ENCODE measurements at regions not wholly inside any gene's neighbourhood (a gene's known extent, or its start where the extent isn't known, plus 50 kb on each side); places are given as distances from the start of the nearest gene placed in this dataset.
"Not testable (repeated sequence)": the region's sequence is repeated elsewhere in the genome, so short reads cannot be mapped to it uniquely, and the experiment has no call there.

GRCh38 chrX:76774912-76775311, 347.4 kb downstream of the MAGEE1 start:
- intact Hi-C loops (cut with micrococcal nuclease) = not testable (repeated sequence)

- intact Hi-C loops (cut with micrococcal nuclease) = loop anchor here (10.0 kb wide), 1 partner anchor 62 kb away; no protein-coding TSS in a partner anchor
These were observed 368.8 kb downstream of the MAGEE1 start for GRCh38 chrX:76796311-76796710.

- intact Hi-C loops (cut with micrococcal nuclease) = no loop called here
These were observed 375.2 kb downstream of the MAGEE1 start for GRCh38 chrX:76802708-76803107.

- intact Hi-C loops (cut with micrococcal nuclease) = no loop called here
These were observed 388.2 kb downstream of the MAGEE1 start for GRCh38 chrX:76815754-76816153.

- intact Hi-C loops (cut with micrococcal nuclease) = not testable (repeated sequence)
These were observed 389.8 kb downstream of the MAGEE1 start for GRCh38 chrX:76817279-76817678.

GRCh38 chrX:76821276-76821675, 393.8 kb downstream of the MAGEE1 start:
- intact Hi-C loops (cut with micrococcal nuclease) = no loop called here

GRCh38 chrX:76827672-76828071, 400.2 kb downstream of the MAGEE1 start:
- intact Hi-C loops (cut with micrococcal nuclease) = no loop called here

GRCh38 chrX:76840902-76841301, 413.4 kb downstream of the MAGEE1 start:
- intact Hi-C loops (cut with micrococcal nuclease) = not testable (repeated sequence)

GRCh38 chrX:76850851-76851250, 423.3 kb downstream of the MAGEE1 start:
- intact Hi-C loops (cut with micrococcal nuclease) = no loop called here

GRCh38 chrX:76862509-76862908, 435.0 kb downstream of the MAGEE1 start:
- intact Hi-C loops (cut with micrococcal nuclease) = no loop called here

- intact Hi-C loops (cut with micrococcal nuclease) = no loop called here
These were observed 466.4 kb downstream of the MAGEE1 start for GRCh38 chrX:76893930-76894329.

GRCh38 chrX:76915836-76916235, 488.3 kb downstream of the MAGEE1 start:
- intact Hi-C loops (cut with micrococcal nuclease) = no loop called here

GRCh38 chrX:76918033-76918432, 490.5 kb downstream of the MAGEE1 start:
- intact Hi-C loops (cut with micrococcal nuclease) = no loop called here

GRCh38 chrX:76919761-76920160, 492.3 kb downstream of the MAGEE1 start:
- intact Hi-C loops (cut with micrococcal nuclease) = no loop called here

GRCh38 chrX:76920607-76921006, 493.1 kb downstream of the MAGEE1 start:
- intact Hi-C loops (cut with micrococcal nuclease) = no loop called here

- intact Hi-C loops (cut with micrococcal nuclease) = no loop called here
These were observed 493.7 kb downstream of the MAGEE1 start for GRCh38 chrX:76921176-76921575.

- intact Hi-C loops (cut with micrococcal nuclease) = no loop called here
These were observed 494.6 kb downstream of the MAGEE1 start for GRCh38 chrX:76922100-76922499.

GRCh38 chrX:76924616-76925015, 497.1 kb downstream of the MAGEE1 start:
- intact Hi-C loops (cut with micrococcal nuclease) = not testable (repeated sequence)

- intact Hi-C loops (cut with micrococcal nuclease) = no loop called here
These were observed 504.0 kb downstream of the MAGEE1 start for GRCh38 chrX:76931518-76931917.

- intact Hi-C loops (cut with micrococcal nuclease) = no loop called here
These were observed 489.7 kb upstream of the FGF16 start for GRCh38 chrX:76957485-76957884.

- intact Hi-C loops (cut with micrococcal nuclease) = no loop called here
These were observed 475.5 kb upstream of the FGF16 start for GRCh38 chrX:76971393-76972376.

GRCh38 chrX:76977452-76977851, 469.7 kb upstream of the FGF16 start:
- intact Hi-C loops (cut with micrococcal nuclease) = no loop called here

GRCh38 chrX:76987381-76987780, 459.8 kb upstream of the FGF16 start:
- intact Hi-C loops (cut with micrococcal nuclease) = no loop called here
